ENCODE measurements at regions not wholly inside any gene's neighbourhood (a gene's known extent, or its start where the extent isn't known, plus 50 kb on each side); places are given as distances from the start of the nearest gene placed in this dataset.
"Not testable (repeated sequence)": the region's sequence is repeated elsewhere in the genome, so short reads cannot be mapped to it uniquely, and the experiment has no call there.

GRCh38 chr11:37484298-37484697 lies 886.3 kb upstream of the RAG2 start:
- no peak for DNase-seq

GRCh38 chr11:37483761-37484160 lies 885.7 kb upstream of the RAG2 start:
- no peak for DNase-seq

GRCh38 chr11:37474889-37475288 lies 876.9 kb upstream of the RAG2 start:
- no peak for DNase-seq

- no peak for DNase-seq
Observed at GRCh38 chr11:37468344-37468743, 870.3 kb upstream of the RAG2 start.

GRCh38 chr11:37465221-37465620 lies 867.2 kb upstream of the RAG2 start:
- DNase-seq, result no peak

- DNase-seq, result no peak
Observed at GRCh38 chr11:37459456-37459855, 861.4 kb upstream of the RAG2 start.

GRCh38 chr11:37456746-37457145 lies 858.7 kb upstream of the RAG2 start:
- DNase-seq, result no peak

GRCh38 chr11:37451903-37452302 lies 853.9 kb upstream of the RAG2 start:
- no peak for DNase-seq

GRCh38 chr11:37450613-37451012 lies 852.6 kb upstream of the RAG2 start:
- no peak for DNase-seq

GRCh38 chr11:37449146-37449545 lies 851.1 kb upstream of the RAG2 start:
- DNase-seq, result no peak

GRCh38 chr11:37442576-37442975 lies 844.5 kb upstream of the RAG2 start:
- no peak for DNase-seq

GRCh38 chr11:37431633-37432230 lies 833.7 kb upstream of the RAG2 start:
- DNase-seq, result not testable (repeated sequence)

GRCh38 chr11:37430966-37431632 lies 833.1 kb upstream of the RAG2 start:
- DNase-seq, result not testable (repeated sequence)

- no peak for DNase-seq
Observed at GRCh38 chr11:37422511-37422910, 824.5 kb upstream of the RAG2 start.

- DNase-seq, result no peak
Observed at GRCh38 chr11:37411289-37411688, 813.3 kb upstream of the RAG2 start.

GRCh38 chr11:37409124-37409523 lies 811.1 kb upstream of the RAG2 start:
- DNase-seq, result no peak

GRCh38 chr11:37407461-37407860 lies 809.4 kb upstream of the RAG2 start:
- no peak for DNase-seq

- no peak for DNase-seq
Observed at GRCh38 chr11:37406651-37407050, 808.6 kb upstream of the RAG2 start.

GRCh38 chr11:37404231-37404630 lies 806.2 kb upstream of the RAG2 start:
- DNase-seq, result no peak

- DNase-seq, result no peak
Observed at GRCh38 chr11:37402663-37403062, 804.6 kb upstream of the RAG2 start.

GRCh38 chr11:37394236-37394870 lies 796.3 kb upstream of the RAG2 start:
- no peak for DNase-seq

GRCh38 chr11:37391615-37392014 lies 793.6 kb upstream of the RAG2 start:
- DNase-seq, result no peak

GRCh38 chr11:37390576-37391083 lies 792.6 kb upstream of the RAG2 start:
- no peak for DNase-seq

- DNase-seq, result no peak
Observed at GRCh38 chr11:37378958-37379357, 780.9 kb upstream of the RAG2 start.

Data from effector CD8-positive, alpha-beta T cell (primary cell).